ENCODE measurements at regions not wholly inside any gene's neighbourhood (a gene's known extent, or its start where the extent isn't known, plus 50 kb on each side); places are given as distances from the start of the nearest gene placed in this dataset.

- no peak for TF ChIP-seq CTCF (IDR thresholded peaks at IDR 0.05)
- no peak for TF ChIP-seq POLR2A (IDR thresholded peaks at IDR 0.05)
These were observed 632.5 kb downstream of the TNS3 start for GRCh38 chr7:46949270-46949931.
